ENCODE measurements at regions not wholly inside any gene's neighbourhood (a gene's known extent, or its start where the extent isn't known, plus 50 kb on each side); places are given as distances from the start of the nearest gene placed in this dataset.
A peak's percentile ranks its signal among the peaks of the same experiment; 100 is the strongest.

GRCh38 chr4:164011791-164012190, 517.3 kb downstream of the TMA16 start:
- DNase-seq (ENCODE audit: low read depth): no peak
- no peak for TF ChIP-seq MAX (IDR thresholded peaks at IDR 0.05; ENCODE audit: low read depth, low read length)
- TF ChIP-seq MYC (IDR thresholded peaks at IDR 0.05; ENCODE audit: low read depth, low read length): no peak
- TF ChIP-seq CTCF (IDR thresholded peaks at IDR 0.05; ENCODE audit: low read depth, low read length): no peak
- no peak for TF ChIP-seq POLR2A (IDR thresholded peaks at IDR 0.05; ENCODE audit: extremely low read depth, insufficient read length)
- no peak overlapping the region for H3K4me3 ChIP-seq (ENCODE audit: low read depth, low read length)

GRCh38 chr4:164012396-164013027, 518.0 kb downstream of the TMA16 start:
- H3K4me3 ChIP-seq (ENCODE audit: low read depth, low read length): no peak overlapping the region
- peak; percentile 37 for DNase-seq (ENCODE audit: low read depth)
- TF ChIP-seq CTCF (IDR thresholded peaks at IDR 0.05; ENCODE audit: low read depth, low read length): peak; percentile 27
- no peak for TF ChIP-seq POLR2A (IDR thresholded peaks at IDR 0.05; ENCODE audit: extremely low read depth, insufficient read length)

GRCh38 chr4:164021947-164022346, 527.5 kb downstream of the TMA16 start:
- no peak overlapping the region for H3K4me3 ChIP-seq (ENCODE audit: low read depth, low read length)
- TF ChIP-seq POLR2A (IDR thresholded peaks at IDR 0.05; ENCODE audit: extremely low read depth, insufficient read length) (no peak), MYC (IDR thresholded peaks at IDR 0.05; ENCODE audit: low read depth, low read length) (no peak), CTCF (IDR thresholded peaks at IDR 0.05; ENCODE audit: low read depth, low read length) (no peak)
- DNase-seq (ENCODE audit: low read depth): no peak

GRCh38 chr4:164023214-164023613, 528.7 kb downstream of the TMA16 start:
- peak; percentile 7 for DNase-seq (ENCODE audit: low read depth)
- no peak overlapping the region for H3K4me3 ChIP-seq (ENCODE audit: low read depth, low read length)
- TF ChIP-seq POLR2A (IDR thresholded peaks at IDR 0.05; ENCODE audit: extremely low read depth, insufficient read length) (no peak), MYC (IDR thresholded peaks at IDR 0.05; ENCODE audit: low read depth, low read length) (no peak), MAX (IDR thresholded peaks at IDR 0.05; ENCODE audit: low read depth, low read length) (no peak), CTCF (IDR thresholded peaks at IDR 0.05; ENCODE audit: low read depth, low read length) (no peak)

- no peak for DNase-seq (ENCODE audit: low read depth)
- no peak for TF ChIP-seq MAX (IDR thresholded peaks at IDR 0.05; ENCODE audit: low read depth, low read length)
- TF ChIP-seq CTCF (IDR thresholded peaks at IDR 0.05; ENCODE audit: low read depth, low read length): no peak
- no peak for TF ChIP-seq MYC (IDR thresholded peaks at IDR 0.05; ENCODE audit: low read depth, low read length)
- TF ChIP-seq POLR2A (IDR thresholded peaks at IDR 0.05; ENCODE audit: extremely low read depth, insufficient read length): no peak
- no peak overlapping the region for H3K4me3 ChIP-seq (ENCODE audit: low read depth, low read length)
Measured at GRCh38 chr4:164027805-164028204, 533.3 kb downstream of the TMA16 start.

- no peak for DNase-seq (ENCODE audit: low read depth)
- TF ChIP-seq MYC (IDR thresholded peaks at IDR 0.05; ENCODE audit: low read depth, low read length) (no peak), CTCF (IDR thresholded peaks at IDR 0.05; ENCODE audit: low read depth, low read length) (no peak), MAX (IDR thresholded peaks at IDR 0.05; ENCODE audit: low read depth, low read length) (no peak), POLR2A (IDR thresholded peaks at IDR 0.05; ENCODE audit: extremely low read depth, insufficient read length) (no peak)
- no peak overlapping the region for H3K4me3 ChIP-seq (ENCODE audit: low read depth, low read length)
Measured at GRCh38 chr4:164039482-164039881, 545.0 kb downstream of the TMA16 start.

All from NB4 (cell line).